Epithelial cell of esophagus (primary cell): ENCODE measurements at regions not wholly inside any gene's neighbourhood (a gene's known extent, or its start where the extent isn't known, plus 50 kb on each side); places are given as distances from the start of the nearest gene placed in this dataset.
A peak's percentile ranks its signal among the peaks of the same experiment; 100 is the strongest.

Experiments used
- DNase-seq: peaks from one replicate; pipeline ENCODE4 v3.0.0; 2010; ENCODE audit warnings: low read depth
- H3K4me3 ChIP-seq: 2 replicates; pipeline ENCODE4 v1.5.1; 2011; ENCODE audit warnings: mild to moderate bottlenecking, low read length, control low read depth
- TF ChIP-seq, protein P1 (sequence below): IDR thresholded peaks from 2 replicates; pipeline ENCODE4 v1.5.1; 2011; ENCODE audit warnings: low read depth, mild to moderate bottlenecking, low read length, control low read depth, inconsistent platforms; ENCODE audit not compliant: insufficient read depth; ENCODE audit errors: missing control alignments

- TF ChIP-seq, protein P1, sequence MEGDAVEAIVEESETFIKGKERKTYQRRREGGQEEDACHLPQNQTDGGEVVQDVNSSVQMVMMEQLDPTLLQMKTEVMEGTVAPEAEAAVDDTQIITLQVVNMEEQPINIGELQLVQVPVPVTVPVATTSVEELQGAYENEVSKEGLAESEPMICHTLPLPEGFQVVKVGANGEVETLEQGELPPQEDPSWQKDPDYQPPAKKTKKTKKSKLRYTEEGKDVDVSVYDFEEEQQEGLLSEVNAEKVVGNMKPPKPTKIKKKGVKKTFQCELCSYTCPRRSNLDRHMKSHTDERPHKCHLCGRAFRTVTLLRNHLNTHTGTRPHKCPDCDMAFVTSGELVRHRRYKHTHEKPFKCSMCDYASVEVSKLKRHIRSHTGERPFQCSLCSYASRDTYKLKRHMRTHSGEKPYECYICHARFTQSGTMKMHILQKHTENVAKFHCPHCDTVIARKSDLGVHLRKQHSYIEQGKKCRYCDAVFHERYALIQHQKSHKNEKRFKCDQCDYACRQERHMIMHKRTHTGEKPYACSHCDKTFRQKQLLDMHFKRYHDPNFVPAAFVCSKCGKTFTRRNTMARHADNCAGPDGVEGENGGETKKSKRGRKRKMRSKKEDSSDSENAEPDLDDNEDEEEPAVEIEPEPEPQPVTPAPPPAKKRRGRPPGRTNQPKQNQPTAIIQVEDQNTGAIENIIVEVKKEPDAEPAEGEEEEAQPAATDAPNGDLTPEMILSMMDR = no peak
- DNase-seq = no peak
- no peak overlapping the region for H3K4me3 ChIP-seq
Measured at GRCh38 chr12:47422611-47423010, 283.2 kb downstream of the RPAP3 start.

DNA sequence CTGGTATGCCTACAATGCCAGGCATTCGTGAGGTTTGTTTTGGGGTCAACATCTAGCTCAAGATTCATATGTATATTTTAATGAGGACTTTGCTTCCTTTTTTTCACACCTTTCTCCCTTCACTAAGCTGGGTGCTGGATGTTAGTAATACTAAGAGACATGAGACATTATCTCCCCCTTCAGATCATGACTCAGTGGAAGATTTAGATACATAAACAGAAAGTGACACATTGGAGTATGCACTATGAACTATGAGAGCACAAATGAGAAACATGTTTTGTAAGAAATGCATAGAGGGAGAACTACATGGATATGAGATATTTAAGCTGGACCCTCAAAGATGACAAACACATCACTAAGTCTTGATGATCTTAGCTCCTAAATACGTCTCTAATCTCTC, 286.3 kb downstream of the RPAP3 start:
- DNase-seq = peak; percentile 66
- TF ChIP-seq, protein P1 = no peak
- no peak overlapping the region for H3K4me3 ChIP-seq

GRCh38 chr12:47417955-47418354, 287.9 kb downstream of the RPAP3 start:
- DNase-seq = peak; percentile 32
- TF ChIP-seq, protein P1 = no peak
- H3K4me3 ChIP-seq = no peak overlapping the region

GRCh38 chr12:47417121-47417520, 288.7 kb downstream of the RPAP3 start:
- peak; percentile 91 for DNase-seq

DNA sequence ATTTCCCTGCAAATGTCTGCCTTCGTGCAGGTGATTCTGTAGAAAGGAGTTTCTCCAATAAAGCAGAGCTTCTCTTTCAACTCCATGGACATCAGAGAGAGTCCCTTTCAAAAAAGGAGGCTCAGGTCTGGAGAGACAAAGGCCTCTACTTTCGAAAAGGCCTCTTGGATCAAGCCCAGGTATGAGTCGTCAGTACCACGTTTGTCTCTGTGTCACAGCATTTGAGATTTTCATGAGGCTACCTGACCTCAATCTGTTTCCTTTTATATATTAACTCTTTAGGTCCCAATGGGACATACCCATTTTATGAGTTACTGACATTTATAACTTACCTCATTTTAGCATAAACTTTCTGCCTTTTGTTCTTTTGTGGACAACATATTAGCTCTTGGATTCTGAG, 290.8 kb downstream of the RPAP3 start:
- TF ChIP-seq, protein P1 = no peak
- H3K4me3 ChIP-seq = no peak overlapping the region
- no peak for DNase-seq

More at GRCh38 chr12:47417121-47417520, 288.7 kb downstream of the RPAP3 start:
- H3K4me3 ChIP-seq = no peak overlapping the region
- TF ChIP-seq, protein P1 = no peak

DNA sequence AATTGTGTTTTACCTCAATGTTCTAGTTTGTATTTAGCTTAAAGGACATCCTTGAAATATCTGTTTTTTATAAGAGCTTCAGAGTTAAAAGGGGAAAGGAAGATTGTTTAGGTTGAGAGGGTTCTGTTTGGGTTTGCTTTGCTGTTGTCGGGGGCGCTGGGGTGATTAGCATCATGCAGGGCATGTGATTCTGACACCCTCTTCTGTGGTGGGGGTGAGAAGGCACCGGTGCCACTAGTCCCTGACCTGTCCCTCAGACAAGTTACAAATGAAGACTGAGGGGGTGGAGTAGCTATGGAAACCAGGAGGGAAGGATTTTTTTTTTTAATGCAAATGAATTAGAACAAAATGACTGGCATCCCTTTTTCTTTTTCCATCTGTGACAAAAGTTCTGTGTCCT, 291.3 kb downstream of the RPAP3 start:
- no peak overlapping the region for H3K4me3 ChIP-seq
- DNase-seq = no peak
- TF ChIP-seq, protein P1 = no peak

GRCh38 chr12:47413806-47414205, 292.0 kb downstream of the RPAP3 start:
- peak; percentile 27 for DNase-seq
- H3K4me3 ChIP-seq = no peak overlapping the region
- TF ChIP-seq, protein P1 = no peak
